ENCODE measurements at regions not wholly inside any gene's neighbourhood (a gene's known extent, or its start where the extent isn't known, plus 50 kb on each side); places are given as distances from the start of the nearest gene placed in this dataset.
"Not testable (repeated sequence)": the region's sequence is repeated elsewhere in the genome, so short reads cannot be mapped to it uniquely, and the experiment has no call there.

DNA sequence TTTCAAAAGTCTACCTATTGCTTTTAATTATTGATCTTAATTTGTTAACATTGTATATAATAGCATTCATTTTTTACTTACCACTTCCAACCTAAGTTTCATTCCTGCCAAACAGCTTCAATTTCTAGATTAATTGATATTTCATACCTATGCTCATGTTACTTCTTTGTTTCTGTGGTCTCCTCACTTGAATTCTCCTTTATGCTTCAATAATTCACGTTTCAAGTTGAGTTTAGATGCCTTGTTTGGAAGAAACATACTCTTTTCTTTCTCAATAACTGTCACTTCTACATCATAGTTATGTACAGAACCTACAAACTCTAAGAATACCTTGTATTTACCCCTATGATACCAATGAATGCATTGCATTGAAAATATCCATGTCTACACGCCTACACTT lies 862.2 kb upstream of the LRATD1 start:
- no peak for DNase-seq

DNA sequence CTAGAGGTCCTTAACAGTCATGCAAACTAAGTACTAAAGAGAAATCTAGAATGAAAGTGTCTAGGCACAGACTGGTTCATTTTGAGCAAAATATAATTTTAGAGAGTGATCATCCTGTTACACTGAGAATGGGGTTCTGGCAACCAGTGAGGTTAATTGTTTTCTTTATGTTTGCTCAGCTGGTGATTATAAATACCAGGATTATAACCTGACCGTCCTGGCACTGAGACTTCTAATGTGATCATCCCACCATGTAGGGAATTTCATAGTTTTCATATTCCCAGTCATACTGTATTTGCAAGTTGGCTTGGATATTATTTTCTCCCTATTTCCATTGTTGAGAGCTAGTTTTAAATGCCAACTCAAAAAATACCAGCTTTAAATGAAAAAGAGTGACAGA lies 852.5 kb upstream of the LRATD1 start:
- no peak for DNase-seq

DNA sequence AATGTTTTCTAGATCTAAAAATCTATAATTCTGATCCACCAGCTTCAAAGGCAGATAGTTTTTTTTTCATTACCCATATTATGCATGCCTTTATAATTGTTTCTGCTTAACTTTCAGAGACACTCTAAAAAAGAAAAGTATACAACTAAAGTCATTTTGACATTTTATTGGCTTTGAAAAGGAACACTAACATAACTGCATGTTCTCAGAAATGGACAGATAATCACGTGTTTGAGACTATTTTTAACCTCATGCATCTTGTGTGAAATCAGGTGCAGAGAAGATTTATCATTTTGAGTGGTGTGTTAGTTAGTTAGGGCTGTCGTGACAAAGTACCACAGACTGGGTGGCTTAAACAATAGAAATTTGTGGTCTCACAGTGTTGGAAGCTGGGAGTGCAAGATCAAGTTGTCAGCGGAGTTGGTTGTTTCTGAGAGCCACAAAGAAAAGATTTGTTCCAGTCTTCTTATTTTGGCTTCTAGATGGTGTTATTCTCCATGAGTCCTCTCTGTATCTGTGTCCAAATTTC lies 841.4 kb upstream of the LRATD1 start:
- no peak for DNase-seq

DNA sequence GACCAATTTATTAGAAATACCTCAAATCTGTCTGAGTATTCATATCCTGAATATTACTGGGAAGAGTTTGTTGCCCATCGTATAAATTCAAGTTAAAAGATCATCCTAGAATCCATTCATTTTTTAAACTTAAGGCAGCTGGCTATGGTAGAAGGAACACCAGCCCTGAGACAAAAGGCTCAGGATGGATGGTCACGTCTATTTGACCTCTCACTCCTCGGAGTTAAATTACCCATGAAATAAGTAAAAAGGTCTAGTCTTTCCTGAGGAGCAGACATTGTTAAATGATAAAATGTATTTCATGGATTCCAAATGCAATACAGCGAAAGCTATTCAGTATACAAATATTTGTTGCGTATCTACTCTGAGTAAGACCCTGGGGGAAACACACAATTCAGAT lies 826.0 kb upstream of the LRATD1 start:
- DNase-seq: no peak

DNA sequence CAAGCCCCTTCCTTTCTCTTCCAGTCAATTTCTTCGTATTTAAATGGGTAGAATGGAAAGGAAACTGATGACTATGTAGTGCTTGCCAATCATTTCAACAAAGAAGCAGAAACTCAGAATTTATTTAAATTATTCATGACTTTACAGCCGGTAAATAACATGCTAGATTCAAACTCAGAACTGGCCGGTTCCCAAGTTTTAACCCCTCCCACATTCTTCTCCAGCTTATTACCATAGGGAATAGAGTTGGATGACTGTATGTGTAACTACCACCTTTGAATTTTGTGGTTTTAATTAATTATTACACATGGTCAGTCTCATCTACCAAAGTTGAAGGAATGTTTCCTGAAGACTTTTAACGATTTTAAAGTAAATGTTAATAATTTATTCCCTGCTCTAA lies 819.3 kb upstream of the LRATD1 start:
- no peak for DNase-seq

DNA sequence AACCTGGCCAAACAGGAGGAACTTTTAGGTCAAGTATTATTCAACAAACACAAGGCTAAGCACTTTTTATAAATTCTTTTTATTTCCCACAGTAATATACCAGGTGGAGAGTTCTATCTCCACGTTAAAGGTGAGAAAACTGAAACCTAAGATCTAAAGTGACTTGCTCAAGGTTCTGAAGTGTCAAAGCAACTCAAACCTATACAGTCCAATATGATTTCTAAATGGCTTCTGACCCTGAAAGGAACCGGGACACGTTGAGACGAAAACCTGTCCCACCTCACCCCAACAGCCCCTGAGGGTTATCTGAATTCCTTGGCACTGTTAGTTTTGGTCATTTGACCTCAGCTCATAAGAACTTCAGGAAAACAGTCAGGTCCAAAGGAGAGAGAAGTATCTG lies 814.5 kb upstream of the LRATD1 start:
- DNase-seq: no peak

DNA sequence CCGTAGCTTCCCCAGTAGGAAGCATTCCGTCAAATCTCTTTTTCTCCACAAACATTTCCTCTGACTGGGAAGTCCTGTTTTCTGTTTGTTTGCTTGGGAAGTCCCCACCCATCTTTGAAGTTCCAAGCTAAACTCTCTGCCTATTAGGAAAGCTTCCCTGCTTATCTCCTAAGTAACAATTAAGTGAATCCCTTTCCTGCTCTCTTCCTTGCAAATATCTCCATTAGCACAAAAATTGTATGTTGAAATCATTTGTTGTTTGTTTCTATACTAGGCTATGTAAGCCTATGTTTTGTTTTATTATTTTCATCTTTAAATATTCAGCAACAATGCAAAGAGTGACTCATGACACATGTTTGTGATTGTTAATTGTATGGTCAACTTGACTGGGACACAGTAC lies 812.6 kb upstream of the LRATD1 start:
- no peak for DNase-seq

DNA sequence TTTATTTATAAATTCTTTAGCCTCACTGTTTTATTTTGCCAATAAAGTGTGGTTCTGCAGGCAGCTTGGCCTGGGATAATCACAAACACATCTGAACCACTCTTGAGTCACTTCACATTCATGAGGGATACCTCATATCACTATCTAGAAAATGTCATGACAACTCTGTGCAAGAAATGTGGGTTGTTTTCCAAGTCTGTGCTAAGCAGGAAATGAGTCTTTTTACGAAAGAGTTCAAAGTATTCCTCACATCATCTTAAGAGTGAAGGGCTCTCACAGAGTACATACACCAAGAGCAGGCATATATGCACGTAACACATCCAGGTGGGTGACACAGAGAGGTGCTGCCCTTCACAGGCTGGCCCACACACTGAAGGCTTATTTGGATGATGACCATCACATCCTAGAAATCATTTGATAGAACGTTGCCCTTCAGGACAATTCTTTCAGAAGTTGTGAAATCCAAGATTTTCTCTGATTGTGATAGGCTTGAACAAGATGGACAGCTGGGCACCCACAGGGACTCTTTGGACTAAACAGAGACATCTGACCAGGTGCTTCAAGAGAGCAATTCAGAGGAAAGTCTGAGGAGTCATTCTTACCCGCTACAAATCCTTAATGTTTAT lies 811.1 kb upstream of the LRATD1 start:
- no peak for DNase-seq

DNA sequence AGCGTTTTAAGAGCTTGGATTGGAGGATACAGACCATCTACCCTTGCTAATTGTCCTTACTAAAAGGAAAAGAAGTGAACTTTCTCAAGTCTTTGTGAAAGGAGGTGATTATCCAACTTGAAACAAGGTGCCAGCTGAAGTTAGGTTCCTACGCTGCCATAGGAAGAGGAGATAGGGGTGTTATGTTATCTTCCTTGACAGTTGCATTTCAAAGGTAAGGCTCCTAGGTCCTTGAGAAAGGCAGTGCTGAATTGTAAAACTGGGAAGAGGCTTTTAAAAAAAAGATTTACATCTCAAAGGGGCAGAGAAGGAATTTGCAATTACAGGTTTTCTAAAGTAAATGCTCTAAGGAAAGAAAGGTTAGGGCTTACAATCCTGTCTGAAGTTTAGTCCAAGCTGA lies 810.2 kb upstream of the LRATD1 start:
- DNase-seq: no peak

DNA sequence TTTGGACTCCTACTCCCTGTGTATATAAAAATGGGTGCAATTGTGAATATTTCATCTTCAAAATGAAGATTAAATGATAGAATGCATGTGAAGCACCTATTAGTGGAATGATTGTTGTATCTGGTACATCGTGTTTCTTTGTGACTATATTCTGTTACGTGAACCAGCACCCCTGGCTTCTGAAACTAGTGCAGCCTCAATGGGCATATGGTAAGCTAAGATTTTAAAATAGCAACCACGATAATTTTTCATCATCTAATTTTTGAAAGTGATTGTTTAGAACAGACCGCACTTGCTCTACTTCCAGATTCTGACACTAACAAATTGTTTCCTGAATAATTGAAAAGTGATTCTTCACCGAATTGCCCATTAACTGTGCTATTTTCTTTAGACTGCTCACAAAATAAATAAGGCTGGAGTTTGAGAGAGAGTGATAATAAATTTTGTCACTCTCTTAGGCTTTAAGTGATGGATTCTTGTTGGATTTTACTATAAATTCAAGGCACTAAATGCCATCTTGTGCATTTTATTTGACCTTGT lies 806.1 kb upstream of the LRATD1 start:
- DNase-seq: no peak

DNA sequence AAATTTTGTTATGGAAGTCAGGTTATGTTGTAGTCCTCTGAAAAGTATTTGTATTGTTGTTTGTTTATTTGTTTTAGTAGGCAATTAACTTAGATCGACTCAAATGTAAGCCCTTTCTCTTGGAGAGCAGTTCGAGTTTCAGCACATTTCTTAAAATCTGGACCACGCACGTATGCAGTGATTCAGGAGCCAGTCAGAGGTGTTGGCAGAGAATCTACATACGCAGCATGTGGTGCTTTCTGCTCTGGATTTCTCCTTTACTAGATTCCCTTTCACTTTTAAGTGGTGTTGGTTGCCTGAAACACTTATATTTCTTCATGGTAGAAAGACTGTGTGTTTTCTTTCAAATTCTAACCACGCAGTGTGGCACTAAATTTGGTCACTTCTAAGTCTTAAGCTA lies 773.9 kb upstream of the LRATD1 start:
- DNase-seq: no peak

DNA sequence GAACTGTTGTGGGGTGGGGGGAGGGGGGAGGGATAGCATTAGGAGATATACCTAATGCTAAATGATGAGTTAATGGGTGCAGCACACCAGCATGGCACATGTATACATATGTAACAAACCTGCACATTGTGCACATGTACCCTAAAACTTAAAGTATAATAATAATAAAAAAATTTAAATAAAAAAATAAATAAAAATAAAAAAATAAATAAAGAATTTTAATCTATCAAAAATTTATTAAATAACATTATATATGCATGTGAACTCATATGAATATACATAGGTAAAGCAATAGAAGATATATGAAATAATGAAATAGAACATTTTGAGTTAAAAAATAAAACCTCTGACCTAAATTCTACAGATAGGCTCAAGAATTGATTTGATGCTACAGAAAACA lies 764.2 kb upstream of the LRATD1 start:
- DNase-seq: not testable (repeated sequence)

DNA sequence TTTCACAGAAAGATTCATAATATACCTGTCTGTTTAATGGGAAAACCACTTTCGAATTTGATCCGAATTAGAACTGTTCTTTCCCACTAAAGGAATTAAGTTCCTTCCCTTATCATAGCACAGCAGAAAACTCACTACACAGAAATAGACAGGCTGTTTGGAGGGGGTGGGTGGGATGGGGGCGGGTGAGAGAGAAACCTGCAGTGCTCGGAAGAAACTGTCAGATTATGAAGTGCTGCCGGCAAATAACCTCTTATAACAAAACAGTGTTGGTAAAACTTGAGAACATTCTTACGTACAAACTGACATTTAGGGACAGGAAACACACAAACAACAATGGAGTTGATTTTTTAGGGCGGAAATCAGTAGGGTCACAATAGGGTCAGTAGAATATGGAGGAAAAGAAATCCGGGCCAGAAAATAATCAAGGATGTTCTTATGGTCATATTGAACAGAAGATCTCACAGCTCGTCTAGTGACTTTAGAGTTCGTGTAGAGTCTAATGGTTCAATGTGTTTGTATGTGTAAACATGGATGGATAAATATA lies 756.0 kb upstream of the LRATD1 start:
- DNase-seq: no peak

DNA sequence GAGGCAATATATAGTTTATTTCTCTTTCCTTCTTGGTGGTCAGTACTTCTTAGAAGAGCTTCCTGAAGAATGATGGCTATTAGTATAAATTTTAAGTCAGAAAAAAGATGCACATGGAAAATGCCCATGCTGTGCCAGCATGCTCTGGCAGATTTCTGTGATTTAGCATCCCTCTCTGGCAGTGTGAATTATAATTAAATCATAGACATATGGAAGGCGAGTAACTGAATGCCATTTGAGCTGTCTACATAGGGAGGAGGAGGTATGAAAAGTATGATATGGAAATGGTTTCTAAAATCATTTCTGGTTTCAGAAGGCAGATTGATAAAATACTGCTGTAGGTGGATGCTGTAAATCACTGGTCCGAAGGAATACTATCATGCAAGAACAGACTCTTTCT lies 754.9 kb upstream of the LRATD1 start:
- no peak for DNase-seq

DNA sequence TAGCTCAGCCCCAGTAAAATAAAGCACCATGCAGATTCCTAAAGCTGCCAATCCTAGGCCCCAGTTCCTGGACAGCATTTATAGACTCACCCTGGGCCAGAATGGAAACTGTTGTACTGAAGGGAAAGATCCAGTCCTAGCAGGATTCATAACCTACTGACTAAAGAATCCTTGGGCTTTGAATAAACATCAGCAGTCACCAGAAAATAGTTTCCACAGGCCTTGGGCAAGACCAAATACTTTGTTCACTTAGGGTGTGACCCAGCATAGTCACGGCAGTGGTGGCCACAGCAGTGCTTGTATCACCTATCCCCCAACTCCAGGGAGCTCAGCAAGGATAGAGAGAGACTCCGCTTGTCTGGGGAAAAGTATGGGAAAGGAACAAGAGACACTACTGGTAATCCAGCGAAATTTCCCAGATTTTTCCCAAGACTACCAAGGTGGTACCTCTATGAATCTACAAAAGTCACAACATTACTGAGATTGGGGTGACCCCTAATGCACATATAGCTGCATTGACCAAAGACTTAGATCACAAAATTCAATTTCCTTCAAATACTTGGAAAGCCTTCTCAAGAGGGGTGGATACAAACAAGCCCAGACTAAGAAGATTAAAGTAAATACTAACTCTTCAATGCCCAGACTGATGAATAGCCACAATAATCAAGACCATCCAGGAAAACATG lies 748.1 kb upstream of the LRATD1 start:
- DNase-seq: no peak

DNA sequence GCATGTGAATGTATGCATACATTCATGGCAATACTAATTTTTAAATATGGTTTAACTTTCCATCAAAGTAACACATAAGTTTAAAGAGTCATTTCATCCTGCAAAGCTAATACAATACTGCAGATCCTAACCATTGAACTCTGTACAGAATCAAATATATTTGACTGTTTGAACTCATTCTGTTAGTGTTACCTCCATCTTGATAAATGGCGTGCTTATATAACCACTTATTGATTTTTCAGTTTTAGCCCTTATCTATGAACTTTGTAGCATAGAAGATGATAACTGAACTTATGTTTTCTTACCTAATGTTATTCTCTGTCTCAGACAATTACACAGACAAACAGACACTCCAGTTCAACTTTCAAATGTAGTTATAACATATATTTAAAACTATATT lies 731.0 kb upstream of the LRATD1 start:
- DNase-seq: no peak

DNA sequence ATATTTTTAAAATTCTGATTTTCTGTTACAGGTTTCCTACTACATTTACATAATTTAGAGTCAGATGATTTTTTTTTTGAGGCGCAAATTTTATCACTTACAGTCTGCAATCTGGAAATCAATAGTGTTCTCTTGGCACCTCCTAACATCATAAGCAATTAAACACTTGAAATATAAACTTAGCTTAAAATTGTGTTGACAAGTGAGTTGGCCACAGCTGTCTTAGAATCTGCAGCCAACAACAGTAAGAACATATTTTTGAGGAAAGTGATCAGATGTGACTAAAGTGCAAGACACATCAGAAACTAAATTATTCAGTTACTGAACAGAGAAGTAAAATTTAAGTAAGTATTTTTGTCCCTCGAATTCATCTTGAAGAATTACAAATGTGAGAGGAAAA lies 726.7 kb upstream of the LRATD1 start:
- DNase-seq: no peak

DNA sequence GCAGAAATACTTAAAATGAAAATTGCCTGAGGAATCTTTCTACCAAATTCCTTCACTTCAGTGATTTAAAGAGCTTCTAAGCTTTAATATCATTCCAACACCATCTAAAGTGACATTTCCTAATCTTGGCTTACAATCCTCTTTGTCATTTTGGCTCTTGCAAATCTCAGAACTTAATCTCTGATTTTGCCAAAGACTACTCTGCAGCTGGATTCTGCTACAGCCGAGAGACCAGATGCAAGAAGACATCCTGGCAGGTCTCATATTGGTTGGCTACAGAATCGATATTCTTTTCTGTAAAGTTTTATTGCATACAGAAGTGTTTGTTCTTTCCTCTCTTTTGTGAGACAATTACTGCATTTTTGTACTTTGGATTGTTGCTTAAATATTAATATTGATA lies 716.5 kb upstream of the LRATD1 start:
- DNase-seq: no peak

DNA sequence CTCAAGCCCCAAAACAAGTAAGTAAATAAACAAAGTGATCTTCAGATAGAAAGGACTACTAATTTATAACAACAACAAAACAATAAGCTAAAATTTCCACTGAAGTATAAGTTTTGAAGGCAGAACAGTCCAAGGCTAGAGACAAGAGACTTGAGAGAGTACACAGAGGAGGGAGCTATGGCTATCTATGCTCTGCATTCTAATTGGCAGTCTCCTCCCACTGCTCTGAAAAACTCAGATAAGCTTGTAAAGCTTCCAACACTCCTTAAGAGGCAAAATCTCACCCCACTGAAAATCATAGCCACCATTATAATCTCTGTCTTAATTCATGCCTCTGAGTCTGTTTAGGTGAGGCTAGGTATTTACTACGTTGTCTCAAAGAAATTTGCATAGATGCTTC lies 714.6 kb upstream of the LRATD1 start:
- no peak for DNase-seq

DNA sequence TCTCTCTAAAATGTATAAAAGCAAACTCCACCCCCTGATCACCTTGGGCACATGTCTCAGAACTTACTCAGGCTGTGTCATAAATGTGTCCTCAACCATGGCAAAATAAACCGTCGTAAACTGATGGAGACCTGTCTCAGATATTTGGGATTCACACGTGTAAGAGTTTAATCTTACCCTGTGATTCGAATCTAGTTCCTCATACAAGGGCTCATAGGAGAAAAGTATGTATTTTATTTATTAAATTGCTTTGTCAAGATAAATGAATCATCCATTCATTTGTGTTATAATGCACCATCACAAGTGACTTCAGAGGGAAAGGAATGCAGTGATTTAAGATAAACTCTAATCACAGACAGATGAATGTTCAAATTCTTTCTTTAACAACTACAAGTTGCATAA lies 712.5 kb upstream of the LRATD1 start:
- no peak for DNase-seq

DNA sequence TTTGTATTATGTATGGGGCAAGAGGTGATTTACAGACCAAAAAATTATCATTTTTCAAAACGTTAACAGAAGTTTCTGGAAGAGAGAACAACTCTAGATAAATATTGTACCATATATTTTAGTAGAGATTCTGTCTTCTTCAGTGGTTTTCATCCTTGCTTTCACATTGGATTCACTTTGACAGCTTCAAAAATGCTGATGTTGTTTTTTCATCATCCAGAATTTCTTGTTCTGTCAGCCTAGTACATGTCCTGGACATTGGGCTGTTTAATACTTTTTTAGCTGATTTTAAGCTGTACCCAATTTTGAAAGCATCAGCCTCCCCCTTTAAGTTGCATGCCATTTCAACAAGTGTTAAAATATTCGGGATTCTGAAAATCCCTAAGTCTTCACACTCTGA lies 711.3 kb upstream of the LRATD1 start:
- no peak for DNase-seq

DNA sequence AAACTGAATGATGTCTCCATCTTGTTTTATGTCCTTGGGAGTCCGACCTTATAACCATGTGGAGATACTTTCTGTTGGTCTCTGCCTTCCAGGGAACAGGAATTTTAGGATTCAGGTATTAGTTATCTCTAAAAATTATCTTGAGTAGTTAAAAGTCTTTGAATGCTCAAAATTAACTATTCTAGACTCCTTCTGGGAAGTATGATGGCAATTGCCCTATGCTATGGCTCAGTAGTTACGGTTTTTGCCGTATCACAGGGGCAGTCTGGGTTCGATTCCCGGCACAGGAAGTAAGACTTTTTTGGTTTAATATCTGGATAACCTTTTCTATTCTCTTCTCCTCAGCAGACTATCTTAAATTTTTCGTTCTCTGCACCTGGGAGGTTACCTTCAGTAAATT lies 708.7 kb upstream of the LRATD1 start:
- DNase-seq: no peak

DNA sequence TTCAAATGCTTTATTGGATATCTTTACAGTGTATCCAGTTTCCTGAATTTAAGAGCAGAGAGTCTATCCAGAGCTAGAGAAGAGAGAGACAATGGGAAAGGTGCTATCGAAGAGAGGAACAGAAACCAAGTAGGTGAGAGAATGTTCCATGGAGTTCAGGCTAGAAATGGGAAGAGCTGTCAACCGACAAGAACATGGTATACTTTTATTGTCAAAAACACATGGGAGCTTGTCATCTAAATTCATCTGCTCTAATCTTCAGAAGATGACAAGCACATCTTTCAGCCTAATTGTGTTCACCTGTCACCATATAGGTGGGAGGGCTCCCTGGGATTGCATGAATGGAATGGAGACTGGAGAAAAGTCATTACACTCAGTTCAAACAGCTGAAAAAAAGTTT lies 690.4 kb upstream of the LRATD1 start:
- no peak for DNase-seq

DNA sequence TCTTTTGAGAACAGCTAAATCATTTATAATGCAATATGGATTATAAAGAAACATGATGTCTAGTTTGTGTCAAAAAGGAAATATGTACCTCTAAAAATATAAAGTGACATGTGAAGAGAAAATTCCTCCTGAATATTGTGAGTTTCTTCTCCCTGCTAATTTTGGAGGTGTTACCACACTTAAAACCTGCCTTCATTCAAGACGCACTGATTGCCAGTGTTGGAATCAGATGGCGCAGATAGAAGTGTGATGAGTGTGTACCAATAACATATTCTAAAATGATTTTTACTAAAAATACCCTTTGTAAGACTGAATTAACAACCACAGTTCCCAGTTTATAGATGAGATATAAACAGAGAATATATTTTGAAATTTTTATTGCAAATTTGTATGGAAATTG lies 681.8 kb upstream of the LRATD1 start:
- no peak for DNase-seq
